Hematopoietic multipotent progenitor cell treated with erythropoietin and hydrocortisone succinate and interleukin-3 and kit ligand, for 15 days (in vitro differentiated cells): ENCODE measurements at regions not wholly inside any gene's neighbourhood (a gene's known extent, or its start where the extent isn't known, plus 50 kb on each side); places are given as distances from the start of the nearest gene placed in this dataset.
"Not testable (repeated sequence)": the region's sequence is repeated elsewhere in the genome, so short reads cannot be mapped to it uniquely, and the experiment has no call there.

ENCODE experiments used
- DNase-seq: peaks from one replicate; pipeline ENCODE4 v3.0.0-alpha.2; 2015; ENCODE audit warnings: low spot score

- DNase-seq = no peak
These were observed 211.4 kb downstream of the DEPDC1B start for GRCh38 chr5:60488466-60489130.

GRCh38 chr5:60487885-60488442 is 212.0 kb downstream of the DEPDC1B start:
- no peak for DNase-seq

- DNase-seq = no peak
These were observed 212.5 kb downstream of the DEPDC1B start for GRCh38 chr5:60487476-60487875.

- DNase-seq = no peak
These were observed 214.6 kb downstream of the DEPDC1B start for GRCh38 chr5:60485361-60485760.

GRCh38 chr5:60483050-60483449 is 216.9 kb downstream of the DEPDC1B start:
- DNase-seq = no peak

GRCh38 chr5:60482301-60482700 is 217.7 kb downstream of the DEPDC1B start:
- no peak for DNase-seq

- DNase-seq = no peak
These were observed 220.4 kb downstream of the DEPDC1B start for GRCh38 chr5:60479542-60479941.

GRCh38 chr5:60477849-60478248 is 222.1 kb downstream of the DEPDC1B start:
- DNase-seq = no peak

GRCh38 chr5:60473654-60474053 is 226.3 kb downstream of the DEPDC1B start:
- no peak for DNase-seq

GRCh38 chr5:60473027-60473426 is 226.9 kb downstream of the DEPDC1B start:
- DNase-seq = not testable (repeated sequence)

- no peak for DNase-seq
These were observed 229.1 kb downstream of the DEPDC1B start for GRCh38 chr5:60470881-60471280.

- DNase-seq = no peak
These were observed 230.7 kb downstream of the DEPDC1B start for GRCh38 chr5:60469286-60469685.

GRCh38 chr5:60463179-60463868 is 236.6 kb downstream of the DEPDC1B start:
- DNase-seq = no peak

GRCh38 chr5:60458666-60459065 is 241.3 kb downstream of the DEPDC1B start:
- no peak for DNase-seq

- DNase-seq = no peak
These were observed 242.7 kb downstream of the DEPDC1B start for GRCh38 chr5:60457233-60457632.

GRCh38 chr5:60455589-60455988 is 244.4 kb downstream of the DEPDC1B start:
- no peak for DNase-seq

- DNase-seq = not testable (repeated sequence)
These were observed 245.7 kb downstream of the DEPDC1B start for GRCh38 chr5:60454277-60454676.

- DNase-seq = no peak
These were observed 246.6 kb downstream of the DEPDC1B start for GRCh38 chr5:60453186-60453976.

GRCh38 chr5:60448600-60448999 is 251.4 kb downstream of the DEPDC1B start:
- DNase-seq = no peak

- no peak for DNase-seq
These were observed 252.5 kb downstream of the DEPDC1B start for GRCh38 chr5:60447488-60447920.

- no peak for DNase-seq
These were observed 253.0 kb downstream of the DEPDC1B start for GRCh38 chr5:60446917-60447316.

- no peak for DNase-seq
These were observed 254.0 kb downstream of the DEPDC1B start for GRCh38 chr5:60445921-60446320.

- no peak for DNase-seq
These were observed 254.5 kb downstream of the DEPDC1B start for GRCh38 chr5:60445427-60445826.
